H9 (cell line): ENCODE measurements at regions not wholly inside any gene's neighbourhood (a gene's known extent, or its start where the extent isn't known, plus 50 kb on each side); places are given as distances from the start of the nearest gene placed in this dataset.
"Not testable (repeated sequence)": the region's sequence is repeated elsewhere in the genome, so short reads cannot be mapped to it uniquely, and the experiment has no call there.

Experiments
- DNase-seq: peaks from one replicate; pipeline ENCODE4 v3.0.0-alpha.2; 2017
- H2AFZ ChIP-seq: one replicate; pipeline ENCODE4 v1.6.1; 2013; ENCODE audit warnings: mild to moderate bottlenecking, low read length, control low read depth, moderate library complexity
- H2AK5ac ChIP-seq: 2 replicates; pipeline ENCODE4 v1.6.1; 2013; ENCODE audit warnings: low read length, control low read depth, mixed read lengths; ENCODE audit not compliant: insufficient read length
- H2BK120ac ChIP-seq: one replicate; pipeline ENCODE4 v1.6.1; 2013; ENCODE audit warnings: low read depth, mild to moderate bottlenecking, low read length, control low read depth, inconsistent platforms; ENCODE audit not compliant: poor library complexity, severe bottlenecking
- H2BK12ac ChIP-seq: 2 replicates; pipeline ENCODE4 v1.6.1; 2013; ENCODE audit warnings: low read length, control low read depth, mixed read lengths, low read depth; ENCODE audit not compliant: insufficient read length
- H2BK15ac ChIP-seq: 2 replicates; pipeline ENCODE4 v1.6.1; 2013; ENCODE audit warnings: low read depth, low read length, control low read depth
- H2BK20ac ChIP-seq: one replicate; pipeline ENCODE4 v1.6.1; 2013; ENCODE audit warnings: low read depth, mild to moderate bottlenecking, low read length, control low read depth, inconsistent platforms; ENCODE audit not compliant: poor library complexity, severe bottlenecking
- H2BK5ac ChIP-seq: 2 replicates; pipeline ENCODE4 v1.6.1; 2013; ENCODE audit warnings: low read length, control low read depth, mixed read lengths; ENCODE audit not compliant: insufficient read length
- H3K14ac ChIP-seq: 2 replicates; pipeline ENCODE4 v1.6.1; 2013; ENCODE audit warnings: low read length, control low read depth; ENCODE audit not compliant: insufficient read depth
- H3K18ac ChIP-seq: 2 replicates; pipeline ENCODE4 v1.6.1; 2013; ENCODE audit warnings: low read depth, mild to moderate bottlenecking, mixed read lengths, low read length, control low read depth; ENCODE audit not compliant: insufficient read length
- H3K23ac ChIP-seq: 2 replicates; pipeline ENCODE4 v1.6.1; 2013; ENCODE audit warnings: low read length, control low read depth, mixed read lengths, low read depth; ENCODE audit not compliant: insufficient read length
- H3K23me2 ChIP-seq: 2 replicates; pipeline ENCODE4 v1.6.1; 2013; ENCODE audit warnings: low read depth, mild to moderate bottlenecking, mixed read lengths, low read length, control low read depth; ENCODE audit not compliant: insufficient read length, poor library complexity, severe bottlenecking
- H3K27ac ChIP-seq: 2 replicates; pipeline ENCODE4 v1.5.1; 2013; ENCODE audit warnings: low read length, control low read depth, mixed read lengths, low read depth; ENCODE audit not compliant: insufficient read length
- H3K27me3 ChIP-seq: 2 replicates; pipeline ENCODE4 v1.6.1; 2013; ENCODE audit warnings: low read length, control low read depth, inconsistent platforms; ENCODE audit not compliant: insufficient read depth
- H3K4ac ChIP-seq: 2 replicates; pipeline ENCODE4 v1.6.1; 2013; ENCODE audit warnings: low read depth, mild to moderate bottlenecking, control low read depth, inconsistent platforms, low read length, moderate library complexity
- H3K4me1 ChIP-seq: 2 replicates; pipeline ENCODE4 v1.6.1; 2013; ENCODE audit warnings: low read length, control low read depth, inconsistent platforms; ENCODE audit not compliant: insufficient read depth
- H3K4me2 ChIP-seq: 2 replicates; pipeline ENCODE4 v1.6.1; 2013; ENCODE audit warnings: low read length, control low read depth, mixed read lengths; ENCODE audit not compliant: insufficient read length, insufficient read depth
- H3K56ac ChIP-seq: 2 replicates; pipeline ENCODE4 v1.6.1; 2013; ENCODE audit warnings: low read depth, mild to moderate bottlenecking, mixed read lengths, low read length, control low read depth; ENCODE audit not compliant: insufficient read length
- H3K79me1 ChIP-seq: 2 replicates; pipeline ENCODE4 v1.6.1; 2013; ENCODE audit warnings: low read depth, mild to moderate bottlenecking, moderate library complexity, low read length, control low read depth, inconsistent platforms; ENCODE audit not compliant: insufficient read depth, poor library complexity, severe bottlenecking
- H3K79me2 ChIP-seq: 2 replicates; pipeline ENCODE4 v1.6.1; 2013; ENCODE audit warnings: low read length, control low read depth, inconsistent platforms; ENCODE audit not compliant: insufficient read depth
- H3K9ac ChIP-seq: 2 replicates; pipeline ENCODE4 v1.6.1; 2013; ENCODE audit warnings: low read length, control low read depth, mixed read lengths; ENCODE audit not compliant: insufficient read length; ENCODE audit errors: extremely low read depth
- H3K9me3 ChIP-seq: one replicate; pipeline ENCODE4 v1.6.1; 2013; ENCODE audit warnings: low read depth, low read length, inconsistent platforms; ENCODE audit not compliant: control insufficient read depth
- H3T11ph ChIP-seq: one replicate; pipeline ENCODE4 v1.6.1; 2013; ENCODE audit warnings: mild to moderate bottlenecking, low read length, control low read depth, inconsistent platforms
- H4K20me1 ChIP-seq: one replicate; pipeline ENCODE4 v1.6.1; 2013; ENCODE audit not compliant: control insufficient read depth, insufficient read length, insufficient read depth
- H4K5ac ChIP-seq: 2 replicates; pipeline ENCODE4 v1.6.1; 2013; ENCODE audit warnings: low read depth, mild to moderate bottlenecking, mixed read lengths, low read length, control low read depth; ENCODE audit not compliant: insufficient read length
- H4K8ac ChIP-seq: replicated peaks from 2 replicates; pipeline ENCODE4 v1.6.1; 2013; ENCODE audit warnings: low read length, control low read depth, mixed read lengths, low read depth; ENCODE audit not compliant: insufficient read length
- H4K91ac ChIP-seq: 2 replicates; pipeline ENCODE4 v1.6.1; 2013; ENCODE audit warnings: low read depth, mild to moderate bottlenecking, moderate library complexity, mixed read lengths, low read length, control low read depth; ENCODE audit not compliant: insufficient read length
- H3K27ac Mint-ChIP-seq, 3 experiments: 2 replicates in 2 of 3; 3 replicates in 1 of 3; pipeline ENCODE4 v1.8.0; 2020 to 2021; ENCODE audit warnings: mixed read lengths in 3 of 3, mild to moderate bottlenecking in 1 of 3, moderate library complexity in 1 of 3
- H3K27me3 Mint-ChIP-seq: 2 replicates; pipeline ENCODE4 v1.8.0; 2021; ENCODE audit warnings: low read depth, mild to moderate bottlenecking, moderate library complexity, mixed read lengths
- H3K36me3 Mint-ChIP-seq, 3 experiments: 2 replicates in 2 of 3; 3 replicates in 1 of 3; pipeline ENCODE4 v1.8.0; 2020 to 2021; ENCODE audit warnings: low read depth in 3 of 3, mixed read lengths in 3 of 3; ENCODE audit not compliant: insufficient read depth in 1 of 3
- H3K4me1 Mint-ChIP-seq, 2 experiments: 2 replicates each; pipeline ENCODE4 v1.8.0; 2020; ENCODE audit warnings: mixed read lengths in 2 of 2
- H3K4me3 Mint-ChIP-seq, 2 experiments: 2 replicates in 1 of 2; 3 replicates in 1 of 2; pipeline ENCODE4 v1.8.0; 2020 to 2021; ENCODE audit warnings: mild to moderate bottlenecking in 2 of 2, mixed read lengths in 2 of 2, moderate library complexity in 1 of 2
- H3K9me3 Mint-ChIP-seq, 2 experiments: 2 replicates in 1 of 2; 3 replicates in 1 of 2; pipeline ENCODE4 v1.8.0; 2020; ENCODE audit warnings: mild to moderate bottlenecking in 2 of 2, mixed read lengths in 2 of 2, moderate library complexity in 1 of 2
- WGBS: extraction: QIAGEN DNeasy Blood & Tissue Kit; methylation state at CpG from one replicate; pipeline ENCODE4 v1.1.7; 2013; ENCODE audit warnings: missing lambda C conversion rate, low lambda C conversion rate, mixed read lengths; ENCODE audit not compliant: insufficient read length; ENCODE audit errors: extremely low coverage; 5-methylcytosine and 5-hydroxymethylcytosine counted together

GRCh38 chr15:84156588-84156840 is 79.1 kb upstream of the GOLGA6L4 start:
- not testable (repeated sequence) for H2AFZ ChIP-seq
- WGBS, result no CpG with 5 or more reads among the region's 3 CpGs

GRCh38 chr15:84157056-84157632 is 78.4 kb upstream of the GOLGA6L4 start:
- no CpG with 5 or more reads among the region's 11 CpGs for WGBS
- H3K27ac ChIP-seq, H2AK5ac ChIP-seq, H3K27ac Mint-ChIP-seq, H2AFZ ChIP-seq, H3K79me2 ChIP-seq, DNase-seq, H2BK12ac ChIP-seq, H3K14ac ChIP-seq, H2BK20ac ChIP-seq, H3K18ac ChIP-seq, H3K27me3 Mint-ChIP-seq, H3K4me3 Mint-ChIP-seq, H2BK15ac ChIP-seq, H3K9me3 Mint-ChIP-seq, H3K9ac ChIP-seq, H3K79me1 ChIP-seq, H3K4ac ChIP-seq, H3K36me3 Mint-ChIP-seq, H3K23ac ChIP-seq, H4K91ac ChIP-seq, H3K9me3 ChIP-seq, H4K8ac ChIP-seq, H3K27me3 ChIP-seq, H2BK5ac ChIP-seq, H2BK120ac ChIP-seq, H4K20me1 ChIP-seq, H3K4me2 ChIP-seq, H3T11ph ChIP-seq, H3K23me2 ChIP-seq, H4K5ac ChIP-seq, H3K56ac ChIP-seq, H3K4me1 ChIP-seq: not testable (repeated sequence)
- peaks cover 8 to 31% of the 10 kb centered on the region in 2 experiments for H3K4me1 Mint-ChIP-seq

More at GRCh38 chr15:84156588-84156840, 79.1 kb upstream of the GOLGA6L4 start:
- not testable (repeated sequence) for H2BK12ac ChIP-seq, H3K27ac Mint-ChIP-seq, H3K23ac ChIP-seq, H3K4me2 ChIP-seq, H2BK20ac ChIP-seq, H3K27me3 ChIP-seq, H3K4ac ChIP-seq, H3K14ac ChIP-seq, H2BK5ac ChIP-seq, H3K79me1 ChIP-seq, H3K56ac ChIP-seq, H3K18ac ChIP-seq, H2BK15ac ChIP-seq, H4K5ac ChIP-seq, H3T11ph ChIP-seq, H3K4me3 Mint-ChIP-seq, H4K91ac ChIP-seq, H3K27me3 Mint-ChIP-seq, H3K79me2 ChIP-seq, H4K8ac ChIP-seq, H4K20me1 ChIP-seq, H3K4me1 ChIP-seq, H3K27ac ChIP-seq, H2AK5ac ChIP-seq, H3K36me3 Mint-ChIP-seq, H3K9ac ChIP-seq, H3K9me3 ChIP-seq, H3K9me3 Mint-ChIP-seq, H3K23me2 ChIP-seq, H2BK120ac ChIP-seq, DNase-seq
- H3K4me1 Mint-ChIP-seq, result peaks cover 8 to 31% of the 10 kb centered on the region in 2 experiments
